GM21825 (cell line): ENCODE measurements at regions not wholly inside any gene's neighbourhood (a gene's known extent, or its start where the extent isn't known, plus 50 kb on each side); places are given as distances from the start of the nearest gene placed in this dataset.
"Not testable (repeated sequence)": the region's sequence is repeated elsewhere in the genome, so short reads cannot be mapped to it uniquely, and the experiment has no call there.

Source experiments
- ATAC-seq: cut with Tn5 transposase; IDR thresholded peaks from one replicate; pipeline ENCODE4 v1.9.1; 2021; ENCODE audit warnings: mild to moderate bottlenecking, moderate library complexity; ENCODE audit not compliant: unreplicated experiment

DNA sequence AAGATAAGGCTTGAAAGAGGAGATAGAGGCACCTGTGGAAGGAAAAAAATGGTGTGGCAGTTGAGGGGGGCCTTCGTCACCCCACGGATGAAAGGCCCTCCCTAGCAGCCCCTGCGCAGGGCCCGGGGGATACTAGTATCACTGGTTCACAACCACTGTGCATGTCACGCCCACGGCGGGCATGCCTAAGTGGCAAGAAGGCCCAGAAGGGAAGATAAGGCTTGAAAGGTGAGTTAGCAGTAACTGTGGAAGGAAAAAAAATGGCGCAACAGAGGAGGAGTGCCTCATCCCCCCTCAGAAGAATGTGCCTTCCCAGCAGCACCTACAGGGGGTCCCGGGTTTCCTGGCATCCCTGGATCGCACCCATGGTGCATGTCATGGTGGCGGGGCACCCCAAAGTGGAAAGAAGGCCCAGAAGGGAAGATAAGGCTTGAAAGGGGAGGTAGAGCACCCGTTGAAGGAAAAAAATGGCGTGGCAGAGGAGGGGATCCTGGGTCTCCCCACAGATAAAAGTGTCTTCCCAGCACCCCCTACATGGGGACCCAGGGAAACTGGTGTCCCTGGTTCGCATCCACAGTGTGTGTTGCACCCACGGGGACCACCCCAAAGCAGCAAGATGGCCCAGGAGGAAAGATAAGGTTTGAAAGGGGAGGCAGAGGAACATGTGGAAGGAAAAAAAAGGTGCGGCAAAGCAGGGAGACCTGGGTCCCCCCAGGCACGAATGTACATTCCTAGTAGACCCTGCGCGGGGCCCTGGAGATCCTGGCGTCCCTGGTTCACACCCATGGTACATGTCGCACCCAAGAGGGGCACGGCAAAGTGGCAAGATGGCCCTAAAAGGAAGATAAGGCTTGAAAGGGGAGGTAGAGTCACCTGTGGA lies 279.2 kb downstream of the ALG10 start:
- ATAC-seq = no peak

DNA sequence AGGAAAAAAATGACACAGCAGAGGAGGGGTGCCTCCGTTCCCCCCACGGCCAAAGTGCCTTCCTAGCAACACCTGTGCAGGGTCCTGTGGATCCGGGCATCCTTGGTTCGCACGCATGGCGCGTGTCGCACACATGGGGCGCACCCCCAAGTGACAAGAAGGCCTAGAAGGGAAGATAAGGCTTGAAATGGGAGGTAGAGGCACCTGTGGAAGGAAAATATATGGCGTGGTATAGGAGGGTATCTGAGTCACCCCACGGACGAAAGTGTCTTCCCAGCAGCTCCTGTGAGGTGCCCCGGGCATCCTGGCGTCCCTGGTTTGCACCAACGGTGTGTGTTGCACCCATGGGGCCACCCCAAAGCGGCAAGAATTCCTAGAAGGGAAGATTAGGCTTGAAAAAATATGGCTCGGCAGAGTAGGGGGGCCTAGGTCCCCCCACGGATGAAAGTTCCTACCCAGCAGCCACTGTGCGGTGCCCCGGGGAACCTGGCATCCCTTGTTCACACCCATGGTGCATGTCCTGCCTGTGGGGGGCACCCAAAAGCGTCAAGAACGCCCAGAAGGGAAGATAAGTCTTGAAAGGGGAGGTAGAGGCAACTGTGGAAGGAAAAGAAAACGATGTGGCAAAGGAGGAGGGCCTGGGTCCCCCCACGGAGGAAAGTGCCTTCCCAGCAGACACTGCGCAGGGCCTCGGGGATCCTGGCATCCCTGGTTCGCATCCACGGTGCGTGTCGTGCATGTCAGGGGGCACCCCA lies 280.0 kb downstream of the ALG10 start:
- ATAC-seq = no peak

DNA sequence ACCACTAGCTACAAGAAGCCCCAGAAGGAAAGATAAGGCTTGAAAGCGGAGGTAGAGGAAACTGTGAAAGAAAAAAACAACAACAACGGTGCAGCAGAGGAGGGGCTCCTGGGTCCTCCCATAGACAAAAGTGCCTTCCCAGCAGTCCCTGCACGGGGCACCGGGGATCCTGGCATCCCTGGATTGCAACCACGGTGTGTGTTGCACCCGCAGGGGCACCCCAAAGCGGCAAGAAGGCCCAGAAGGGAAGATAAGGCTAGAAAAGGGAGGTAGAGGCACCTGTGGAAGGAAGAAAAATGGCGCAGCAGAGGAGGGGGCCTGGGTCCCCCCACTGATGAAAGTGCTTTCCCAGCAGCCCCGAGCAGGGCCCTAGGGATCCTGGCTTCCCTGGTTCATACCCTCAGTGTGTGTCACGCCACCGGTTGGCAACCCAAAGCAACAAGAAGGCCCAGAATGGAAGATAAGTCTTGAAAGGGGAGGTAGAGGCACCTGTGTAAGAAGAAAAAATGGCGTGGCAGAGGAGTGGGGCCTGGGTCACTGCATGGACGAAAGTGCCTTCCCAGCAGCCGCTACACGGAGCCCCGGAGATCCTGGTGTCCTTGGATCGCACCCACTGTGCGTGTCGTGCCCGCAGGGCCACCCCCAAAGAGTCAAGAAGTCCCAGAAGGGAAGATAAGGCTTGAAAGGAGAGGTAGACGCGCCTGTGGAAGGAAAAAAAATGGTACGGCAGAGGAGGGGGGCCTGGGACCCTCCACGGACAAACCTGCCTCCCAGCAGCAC lies 281.0 kb downstream of the ALG10 start:
- no peak for ATAC-seq

DNA sequence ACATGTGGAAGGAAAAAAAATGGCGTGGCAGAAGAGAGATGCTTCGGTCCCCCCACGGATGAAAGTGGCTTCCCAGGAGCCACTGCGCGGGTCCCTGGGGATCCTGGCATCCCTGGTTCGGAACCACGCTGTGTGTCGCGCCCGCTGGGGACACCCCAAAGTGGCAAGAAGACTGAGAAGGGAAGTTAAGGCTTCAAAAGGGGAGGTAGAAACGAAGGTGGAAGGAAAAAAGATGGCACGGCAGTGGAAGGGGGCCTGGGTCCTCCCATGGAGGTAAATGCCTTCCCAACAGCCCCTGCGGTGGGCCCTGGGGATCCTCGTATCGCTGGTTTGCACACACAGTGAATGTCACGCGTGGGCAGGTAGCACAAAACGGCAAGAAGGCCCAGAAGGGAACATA lies 281.7 kb downstream of the ALG10 start:
- no peak for ATAC-seq

DNA sequence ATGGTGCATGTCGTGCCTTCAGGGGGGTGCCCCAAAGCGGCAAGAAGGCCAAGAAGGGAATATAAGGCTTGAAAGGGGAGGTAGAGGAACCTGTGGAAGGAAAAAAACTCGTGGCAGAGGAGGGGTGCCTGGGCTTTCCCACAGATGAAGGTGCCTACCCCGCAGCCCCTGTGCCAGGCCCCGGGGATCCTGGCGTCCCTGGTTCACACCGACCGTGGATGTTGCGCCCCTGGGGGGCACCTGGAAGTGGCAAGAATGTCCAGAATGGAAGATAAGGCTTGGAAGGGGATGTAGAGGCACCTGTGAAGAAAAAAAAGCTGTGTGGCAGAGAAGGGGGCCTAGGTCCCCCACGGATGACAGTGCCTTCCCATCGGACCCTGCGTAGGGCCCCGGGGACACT lies 282.2 kb downstream of the ALG10 start:
- no peak for ATAC-seq

DNA sequence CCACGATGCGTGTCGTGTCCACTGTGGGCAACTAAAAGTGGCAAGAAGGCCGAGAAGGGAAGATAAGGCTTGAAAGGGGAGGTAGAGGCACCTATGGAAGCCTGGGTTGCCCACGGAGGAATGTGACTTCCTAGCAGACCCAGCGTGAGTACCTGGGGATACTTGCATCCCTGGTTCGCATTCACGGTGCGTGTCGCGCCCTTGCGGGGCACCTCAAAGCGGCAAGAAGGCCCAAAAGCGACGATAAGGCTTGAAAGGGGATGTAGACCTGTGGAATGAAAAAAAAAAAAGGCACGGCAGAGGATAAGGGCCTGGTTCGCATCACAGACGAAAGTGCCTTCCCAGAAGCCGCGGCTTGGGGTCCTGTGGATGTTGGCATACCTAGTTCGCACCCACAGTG lies 282.9 kb downstream of the ALG10 start:
- ATAC-seq = no peak

DNA sequence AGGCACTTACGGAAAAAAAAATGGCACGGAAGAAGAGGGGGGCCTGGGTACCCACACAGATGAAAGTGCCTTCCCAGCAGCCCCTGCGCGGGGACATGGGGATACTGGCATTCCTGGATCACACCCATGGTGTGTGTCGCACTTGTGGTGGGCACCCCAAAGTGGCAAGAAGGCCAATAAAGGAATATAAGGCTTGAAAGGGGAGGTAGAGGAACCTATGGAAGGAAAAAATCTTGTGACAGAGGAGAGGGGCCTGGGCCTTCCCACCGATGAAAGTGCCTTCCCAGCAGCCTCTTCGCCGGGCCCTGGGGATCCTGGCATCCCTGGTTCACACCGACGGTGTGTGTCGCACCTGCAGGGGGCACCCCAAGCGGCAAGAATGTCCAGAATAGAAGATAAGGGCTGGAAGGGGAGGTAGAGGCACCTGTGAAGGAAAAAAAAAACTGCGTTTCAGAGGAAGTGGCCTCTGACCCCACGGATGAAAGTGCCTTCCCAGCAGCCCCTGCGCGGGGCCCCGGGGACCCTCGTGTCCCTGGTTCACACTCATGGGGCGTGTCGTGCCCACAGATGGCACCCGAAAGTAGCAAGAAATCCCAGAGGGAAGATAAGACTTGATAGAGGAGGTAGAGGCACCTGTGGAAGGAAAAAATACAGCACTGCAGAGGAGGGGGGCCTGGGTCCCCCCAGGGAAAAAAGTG lies 284.0 kb downstream of the ALG10 start:
- no peak for ATAC-seq

DNA sequence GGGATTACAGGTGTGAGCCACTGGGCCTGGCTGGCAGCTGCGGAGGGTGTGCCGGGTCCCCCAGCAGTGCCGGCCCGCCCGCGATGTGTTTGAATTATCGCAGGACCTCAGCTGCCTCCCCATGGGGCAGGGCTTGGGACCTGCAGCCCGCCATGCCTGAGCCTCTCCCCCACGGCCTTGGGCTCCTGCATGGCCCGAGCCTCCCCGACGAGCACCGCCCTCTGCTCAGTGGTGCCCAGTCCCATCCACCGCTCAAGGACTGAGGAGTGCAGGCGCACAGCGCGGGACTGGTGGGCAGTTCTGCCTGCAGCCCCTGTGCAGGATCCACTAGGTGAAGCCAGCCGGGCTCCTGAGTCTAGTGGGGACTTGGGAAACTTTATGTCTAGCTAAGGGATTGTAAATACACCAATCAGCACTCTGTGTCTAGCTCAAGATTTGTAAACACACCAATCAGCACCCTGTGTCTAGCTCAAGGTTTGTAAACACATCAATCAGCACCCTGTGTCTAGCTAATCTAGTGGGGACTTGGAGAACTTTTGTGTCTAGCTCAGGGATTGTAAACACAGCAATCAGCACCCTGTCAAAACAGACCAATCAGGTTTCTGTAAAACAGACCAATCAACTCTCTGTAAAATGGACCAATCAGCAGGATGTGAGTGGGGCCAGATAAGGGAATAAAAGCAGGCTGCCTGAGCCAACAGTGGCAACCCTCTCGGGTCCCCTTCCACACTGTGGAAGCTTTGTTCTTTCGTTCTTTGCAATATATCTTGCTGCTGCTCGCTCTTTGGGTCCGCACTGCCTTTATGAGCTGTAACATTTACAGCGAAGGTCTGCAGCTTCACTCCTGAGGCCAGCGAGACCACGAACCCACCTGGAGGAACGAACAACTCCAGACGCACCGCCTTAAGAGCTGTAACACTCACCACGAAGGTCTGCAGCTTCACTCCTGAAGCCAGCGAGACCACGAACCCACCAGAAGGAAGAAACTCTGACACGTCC lies 287.8 kb downstream of the ALG10 start:
- not testable (repeated sequence) for ATAC-seq

DNA sequence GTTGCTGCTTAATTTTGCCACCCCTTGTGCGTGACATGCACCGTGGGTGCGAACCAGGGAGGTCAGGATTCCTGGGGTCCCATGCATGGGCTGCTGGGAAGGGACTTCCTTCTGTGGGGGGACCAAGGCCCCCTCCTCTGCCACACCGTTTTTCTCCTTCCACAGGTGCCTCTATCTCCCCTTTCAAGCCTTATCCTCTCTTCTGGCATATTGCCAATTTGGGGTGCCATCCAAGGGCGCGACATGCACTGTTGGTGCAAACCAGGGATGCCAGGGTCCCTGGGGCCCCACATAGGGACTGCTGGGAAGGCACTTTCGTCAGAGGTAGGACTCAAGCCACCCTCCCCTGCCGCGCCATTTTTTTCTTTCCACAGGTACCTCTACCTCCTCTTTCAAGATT lies 289.0 kb downstream of the ALG10 start:
- ATAC-seq = no peak

DNA sequence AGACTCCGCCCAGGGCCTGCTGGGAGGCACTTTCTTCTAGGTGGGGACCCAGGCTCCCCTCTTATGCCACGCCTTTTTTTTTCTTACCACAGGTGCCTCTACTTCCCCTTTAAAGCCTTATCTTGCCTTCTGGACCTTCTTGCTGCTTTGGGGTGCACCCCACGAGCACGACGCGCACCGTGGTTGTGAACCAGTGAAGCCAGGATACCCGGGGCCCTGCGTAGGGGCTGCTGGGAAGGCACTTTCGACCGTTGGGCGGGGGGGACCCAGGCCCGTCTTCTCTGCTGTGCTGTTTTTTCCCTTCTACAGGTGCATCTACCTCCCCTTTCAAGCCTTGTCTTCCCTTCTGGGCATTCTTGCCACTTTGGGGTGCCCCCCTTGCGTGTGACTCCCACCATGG lies 305.4 kb downstream of the ALG10 start:
- no peak for ATAC-seq

DNA sequence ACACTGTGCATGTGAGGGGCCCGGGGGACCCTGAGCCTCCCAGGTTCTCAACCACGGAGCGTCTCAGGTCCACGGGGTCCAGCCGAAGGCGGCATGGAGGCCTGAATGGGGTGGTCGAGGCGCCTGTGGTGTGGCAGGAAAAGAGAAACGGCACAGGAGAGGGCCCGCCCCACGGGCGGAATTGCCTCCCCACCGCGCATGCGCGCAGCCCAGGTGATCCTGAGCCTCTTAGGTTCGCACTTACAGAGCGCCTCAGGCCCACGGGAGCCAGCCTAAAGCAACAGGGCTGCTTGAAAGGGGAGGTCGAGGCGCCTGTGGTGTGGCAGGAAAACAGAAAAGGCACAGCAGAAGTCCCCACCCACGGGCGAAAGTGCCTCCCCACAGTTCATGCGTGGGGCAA lies 311.0 kb downstream of the ALG10 start:
- ATAC-seq = no peak

DNA sequence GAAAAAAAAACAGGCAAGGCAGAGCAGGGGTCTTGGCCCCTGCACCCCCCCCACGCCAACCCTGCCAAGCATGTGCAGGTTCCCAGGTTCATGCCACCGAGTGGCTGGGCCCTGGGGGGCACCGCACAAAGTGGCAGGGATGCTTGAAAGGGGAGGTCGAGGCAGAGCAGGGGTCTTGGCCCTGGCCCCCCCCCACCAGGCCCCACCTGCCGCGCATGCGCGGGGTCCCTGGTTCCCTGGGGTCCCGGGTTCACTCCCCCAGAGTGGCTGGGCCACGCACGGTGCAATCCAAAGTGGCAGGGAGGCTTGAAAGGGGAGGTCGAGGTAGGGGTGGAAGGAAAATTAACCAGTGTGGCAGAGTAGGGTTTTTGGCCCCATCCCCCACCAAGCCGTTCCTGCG lies 312.2 kb downstream of the ALG10 start:
- ATAC-seq = no peak

DNA sequence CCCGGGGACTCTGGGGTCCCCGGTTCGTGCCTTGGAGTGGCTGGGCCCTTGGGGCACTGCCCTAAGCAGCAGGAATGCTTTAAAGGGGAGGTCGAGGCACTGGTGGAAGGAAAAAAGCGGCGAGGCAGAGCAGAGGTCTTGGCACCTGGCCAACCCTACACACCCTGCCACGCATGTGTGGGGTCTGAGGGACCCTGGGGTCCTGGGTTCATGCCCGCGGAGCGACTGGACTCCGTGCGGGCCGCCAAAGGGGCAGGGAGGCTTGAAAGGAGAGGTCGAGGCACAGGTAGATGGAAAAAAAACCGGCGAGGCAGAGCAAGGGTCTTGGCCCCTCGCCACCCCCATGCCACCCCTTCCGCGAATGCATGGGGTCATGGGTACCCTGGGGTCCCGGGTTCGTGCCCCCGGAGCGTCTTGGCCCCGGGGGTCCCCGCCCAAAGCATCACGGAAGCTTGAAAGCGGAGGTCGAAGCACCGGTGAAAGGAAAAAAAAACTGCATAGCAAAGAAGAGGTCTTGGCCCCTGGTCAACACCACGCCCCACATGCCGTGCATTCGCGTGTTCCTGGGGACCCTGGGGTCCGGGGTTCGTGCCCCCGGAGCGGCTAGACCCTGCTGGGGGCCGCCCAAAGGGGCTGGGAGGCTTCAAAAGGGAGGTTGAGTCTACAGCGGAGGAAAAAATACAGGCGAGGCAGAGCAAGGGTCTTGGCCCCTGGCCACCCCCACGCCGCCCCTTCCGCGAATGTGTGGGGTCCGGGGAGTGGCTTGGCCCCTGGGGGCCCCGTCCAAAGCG lies 312.9 kb downstream of the ALG10 start:
- ATAC-seq = no peak

DNA sequence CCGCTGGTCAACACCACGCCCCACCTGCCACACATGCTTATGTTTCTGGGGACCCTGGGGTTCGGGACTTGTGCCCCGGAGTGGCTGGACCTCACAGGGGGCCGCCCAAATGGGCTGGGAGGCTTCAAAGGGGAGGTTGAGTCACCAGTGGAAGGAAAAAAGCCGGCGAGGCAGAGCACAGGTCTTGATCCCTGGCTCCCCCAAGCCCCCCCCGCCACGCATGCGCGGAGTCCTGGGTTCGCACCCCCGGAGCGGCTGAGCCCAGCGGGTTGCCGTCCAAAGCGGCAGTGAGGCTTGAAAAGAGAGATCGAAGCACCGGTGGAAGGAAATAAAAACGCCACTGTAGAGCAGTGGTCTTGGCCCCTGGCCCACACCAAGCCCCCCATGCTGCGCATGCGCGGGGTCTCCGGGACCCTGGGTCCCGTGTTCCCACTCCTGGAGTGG lies 313.5 kb downstream of the ALG10 start:
- ATAC-seq = no peak

DNA sequence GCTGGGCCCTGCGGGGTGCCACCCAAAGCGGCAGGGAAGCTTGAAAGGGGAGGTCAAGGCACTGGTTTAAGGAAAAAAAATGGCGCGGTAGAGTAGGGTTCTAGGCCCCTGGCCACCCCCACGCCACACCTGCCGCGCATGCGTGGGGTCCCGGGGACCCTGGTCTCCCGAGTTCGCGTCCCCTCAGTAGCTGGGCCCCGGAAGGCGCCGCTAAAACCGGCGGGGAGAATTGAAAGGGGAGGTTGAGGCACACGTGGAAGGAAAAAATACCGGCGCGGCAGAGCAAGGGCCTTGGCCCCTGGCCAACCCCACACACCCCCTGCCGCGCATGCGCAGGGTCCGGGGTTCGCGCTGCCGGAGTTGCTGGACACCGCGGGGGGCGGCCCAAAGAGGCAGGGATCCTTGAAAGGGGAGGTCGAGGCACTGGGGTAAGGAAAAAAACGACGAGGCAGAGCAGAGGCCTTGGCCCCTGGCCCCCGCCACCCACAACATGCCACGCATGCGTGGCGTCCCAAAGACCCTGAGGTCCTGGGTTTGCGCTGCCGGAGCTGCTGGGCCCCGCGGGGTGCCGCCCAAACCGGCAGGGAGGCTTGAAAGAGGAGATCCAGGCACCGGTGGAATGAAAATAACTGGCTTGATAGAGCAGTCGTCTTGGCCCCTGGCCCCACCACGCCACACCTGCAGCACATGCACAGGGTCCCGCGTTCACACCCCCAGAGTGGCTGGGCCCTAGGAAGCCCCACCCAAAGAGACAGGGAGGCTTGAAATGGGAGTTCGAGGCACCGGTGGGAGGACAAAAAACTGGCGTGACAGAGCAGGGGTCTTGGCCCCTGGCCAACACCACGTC lies 314.5 kb downstream of the ALG10 start:
- ATAC-seq = no peak

DNA sequence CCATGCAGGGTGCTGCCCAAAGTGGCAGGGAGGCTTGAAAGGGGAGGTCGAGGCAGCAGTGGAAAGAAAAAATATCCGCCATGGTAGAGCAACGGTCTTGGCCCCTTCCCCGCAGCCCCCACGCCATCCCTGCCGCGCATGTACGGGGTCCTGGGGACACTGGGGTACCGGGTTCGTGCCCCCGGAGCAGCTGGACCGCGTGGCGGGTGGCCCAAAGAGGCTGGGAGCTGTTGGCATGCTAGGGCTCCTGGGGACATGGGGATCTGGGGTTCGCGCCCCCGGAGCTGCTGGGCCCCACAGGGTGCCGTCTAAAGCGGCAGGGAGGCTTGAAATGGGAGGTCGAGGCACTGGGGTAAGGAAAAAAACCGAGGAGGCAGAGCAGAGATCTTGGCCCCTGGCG lies 316.5 kb downstream of the ALG10 start:
- no peak for ATAC-seq

DNA sequence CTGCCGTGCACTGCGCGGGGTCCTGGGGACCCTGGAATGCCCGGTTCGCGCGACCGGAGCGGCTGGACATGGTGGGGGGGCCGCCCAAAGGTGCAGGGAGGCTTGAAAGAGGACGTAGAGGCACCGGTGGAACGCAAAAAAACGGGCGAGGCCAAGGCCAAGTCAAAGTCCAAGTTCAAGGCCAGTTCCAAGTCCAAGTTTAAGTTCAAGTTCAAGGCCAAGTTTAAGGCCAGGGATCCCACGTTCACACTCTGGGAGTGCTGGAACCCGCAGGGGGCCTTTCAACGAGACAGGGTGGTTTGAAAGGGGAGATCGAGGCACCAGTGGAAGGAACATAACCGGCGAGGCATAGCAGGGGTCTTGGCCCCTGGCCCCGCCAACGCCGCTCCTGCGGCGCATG lies 317.6 kb downstream of the ALG10 start:
- ATAC-seq = no peak
